GM20000 (cell line): ENCODE measurements at regions not wholly inside any gene's neighbourhood (a gene's known extent, or its start where the extent isn't known, plus 50 kb on each side); places are given as distances from the start of the nearest gene placed in this dataset.

Source experiments
- DNase-seq: peaks from one replicate; pipeline ENCODE4 v3.0.0; 2012; ENCODE audit warnings: low spot score
- TF ChIP-seq, protein P1 (sequence below): IDR thresholded peaks from 2 replicates; pipeline ENCODE4 v1.5.1; 2012; ENCODE audit warnings: mild to moderate bottlenecking, control low read depth; ENCODE audit errors: extremely low read depth, missing control alignments

DNA sequence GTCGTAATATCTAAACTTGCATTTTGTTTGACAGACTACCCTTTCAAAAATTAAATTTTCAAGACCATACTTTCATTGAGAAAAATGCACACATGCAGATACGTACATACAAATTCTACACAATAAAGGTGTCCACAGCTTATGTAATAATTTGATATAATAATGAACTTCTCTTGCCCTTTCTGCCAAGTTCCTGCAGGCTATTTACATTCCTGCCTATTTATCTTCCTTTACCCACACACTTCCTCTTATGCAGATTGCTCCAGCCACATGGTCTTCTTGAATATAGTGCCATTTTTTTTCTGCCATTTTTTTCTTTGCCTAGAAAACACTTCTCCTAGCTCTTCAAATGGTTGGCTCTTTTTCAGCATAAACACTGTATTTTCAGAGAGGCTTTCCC lies 826.9 kb upstream of the CDH8 start:
- no peak for DNase-seq
- TF ChIP-seq, protein P1, sequence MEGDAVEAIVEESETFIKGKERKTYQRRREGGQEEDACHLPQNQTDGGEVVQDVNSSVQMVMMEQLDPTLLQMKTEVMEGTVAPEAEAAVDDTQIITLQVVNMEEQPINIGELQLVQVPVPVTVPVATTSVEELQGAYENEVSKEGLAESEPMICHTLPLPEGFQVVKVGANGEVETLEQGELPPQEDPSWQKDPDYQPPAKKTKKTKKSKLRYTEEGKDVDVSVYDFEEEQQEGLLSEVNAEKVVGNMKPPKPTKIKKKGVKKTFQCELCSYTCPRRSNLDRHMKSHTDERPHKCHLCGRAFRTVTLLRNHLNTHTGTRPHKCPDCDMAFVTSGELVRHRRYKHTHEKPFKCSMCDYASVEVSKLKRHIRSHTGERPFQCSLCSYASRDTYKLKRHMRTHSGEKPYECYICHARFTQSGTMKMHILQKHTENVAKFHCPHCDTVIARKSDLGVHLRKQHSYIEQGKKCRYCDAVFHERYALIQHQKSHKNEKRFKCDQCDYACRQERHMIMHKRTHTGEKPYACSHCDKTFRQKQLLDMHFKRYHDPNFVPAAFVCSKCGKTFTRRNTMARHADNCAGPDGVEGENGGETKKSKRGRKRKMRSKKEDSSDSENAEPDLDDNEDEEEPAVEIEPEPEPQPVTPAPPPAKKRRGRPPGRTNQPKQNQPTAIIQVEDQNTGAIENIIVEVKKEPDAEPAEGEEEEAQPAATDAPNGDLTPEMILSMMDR: no peak

DNA sequence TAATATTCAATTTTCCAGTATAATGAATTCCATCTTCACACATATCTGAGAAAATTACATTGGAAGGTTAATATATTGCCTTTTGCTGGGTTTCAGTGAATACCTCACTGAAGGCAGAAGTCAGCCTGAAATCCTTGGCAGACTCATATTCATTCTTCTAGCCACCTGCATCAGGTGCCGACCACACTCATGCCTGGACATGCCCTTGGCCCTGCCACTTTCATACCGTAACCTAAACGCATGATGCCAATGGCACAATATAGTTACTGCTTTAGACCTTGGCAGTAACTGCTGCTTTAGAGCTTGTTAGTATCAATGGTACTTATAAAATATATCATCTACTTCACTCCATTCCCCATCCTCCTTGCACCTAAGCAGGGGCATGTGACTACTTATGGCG lies 817.6 kb upstream of the CDH8 start:
- no peak for DNase-seq
- TF ChIP-seq, protein P1: no peak

DNA sequence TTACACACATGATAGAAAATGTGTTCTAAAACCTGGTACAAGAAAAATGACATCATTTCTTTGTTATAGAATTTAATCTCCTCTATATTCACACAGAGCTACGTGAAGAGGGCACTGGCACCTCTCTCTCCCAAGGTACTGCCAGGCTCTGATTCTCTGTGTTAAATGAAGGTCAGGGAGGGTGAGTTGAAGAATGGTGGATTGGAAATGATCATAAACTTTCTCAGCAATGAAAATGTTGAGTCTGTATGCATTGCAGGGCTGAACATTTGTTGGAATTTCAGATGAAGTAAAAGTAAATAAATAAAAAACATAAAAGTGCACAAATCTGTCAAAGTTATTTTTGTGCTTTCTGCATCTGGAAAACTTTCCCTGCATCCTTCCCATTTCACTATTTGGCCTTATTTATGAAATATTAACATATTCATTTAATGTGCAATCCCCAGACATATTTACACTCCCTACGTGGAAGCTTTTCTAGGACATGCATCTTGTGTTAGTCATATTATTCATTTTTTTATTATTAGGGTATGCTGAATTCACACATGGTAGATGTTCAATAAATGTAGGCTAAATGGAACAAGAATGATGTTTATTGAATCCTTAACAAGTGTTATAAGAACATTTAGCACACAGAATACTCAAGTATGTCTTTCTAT lies 810.3 kb upstream of the CDH8 start:
- no peak for DNase-seq
- TF ChIP-seq, protein P1: no peak

DNA sequence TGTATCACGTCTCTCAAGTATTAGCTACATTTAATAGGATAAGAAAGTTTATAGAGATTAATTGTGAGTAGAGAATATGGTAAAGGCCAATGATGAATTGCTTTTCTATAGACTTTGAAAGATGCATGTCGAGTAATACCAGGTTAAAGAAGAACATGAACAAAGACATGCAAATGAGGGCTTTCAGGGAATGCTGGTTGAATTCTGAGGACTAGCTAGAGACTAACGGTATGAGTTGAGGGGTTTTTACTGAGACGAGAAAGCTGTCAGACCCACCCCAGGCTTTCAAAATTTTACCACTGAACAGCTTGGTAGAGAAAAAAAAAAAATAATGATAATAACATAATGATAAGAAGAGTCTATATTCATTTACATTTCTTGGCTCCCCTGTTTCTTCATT lies 796.0 kb upstream of the CDH8 start:
- TF ChIP-seq, protein P1: no peak
- DNase-seq: no peak

DNA sequence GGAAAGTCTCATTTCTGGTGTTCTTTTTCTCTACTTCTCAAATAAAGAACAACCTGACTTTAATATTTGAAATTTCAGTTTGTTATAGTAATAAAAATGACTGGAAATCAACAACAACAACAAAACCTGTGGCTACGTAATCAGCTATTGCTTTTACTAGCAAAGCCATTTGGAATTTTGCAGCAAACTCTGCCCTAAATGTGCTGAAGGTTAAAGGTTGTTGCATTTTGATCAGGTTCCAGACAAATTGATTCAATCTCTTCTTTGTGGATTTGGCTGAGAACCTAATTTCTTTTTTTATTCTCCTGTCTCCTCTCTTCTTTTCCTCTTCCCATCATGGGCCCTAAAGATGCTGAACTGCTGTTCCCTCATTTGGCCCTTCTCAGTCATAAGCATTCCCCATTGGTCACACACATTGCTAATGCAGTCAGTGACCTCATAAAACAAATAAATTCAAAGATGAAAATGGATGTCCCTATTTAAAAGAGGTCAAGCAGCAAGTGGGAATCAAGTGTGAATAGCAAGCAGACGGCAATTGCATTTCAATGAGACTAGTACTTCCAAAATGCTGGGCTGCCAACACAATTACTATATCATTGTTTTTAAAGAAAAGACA lies 795.1 kb upstream of the CDH8 start:
- DNase-seq: no peak
- TF ChIP-seq, protein P1: no peak

DNA sequence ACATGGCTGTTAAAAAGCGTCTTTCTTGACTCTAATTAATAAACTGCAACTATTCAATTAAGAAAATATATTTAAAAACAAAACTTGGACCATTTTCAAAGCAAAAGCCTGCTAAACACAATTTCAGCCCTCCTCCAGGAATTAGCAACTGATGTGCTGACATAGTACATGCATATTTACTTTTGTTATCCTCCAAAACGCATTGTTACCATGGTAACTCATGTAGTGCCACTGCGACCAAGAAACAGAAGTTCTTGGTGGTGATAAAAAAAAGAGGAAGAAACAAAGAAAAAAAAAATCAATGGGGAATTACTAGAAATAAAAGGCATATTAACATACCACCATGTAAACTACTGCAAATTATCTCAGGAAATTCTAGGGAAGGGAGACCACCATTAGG lies 793.4 kb upstream of the CDH8 start:
- TF ChIP-seq, protein P1: no peak
- DNase-seq: no peak

DNA sequence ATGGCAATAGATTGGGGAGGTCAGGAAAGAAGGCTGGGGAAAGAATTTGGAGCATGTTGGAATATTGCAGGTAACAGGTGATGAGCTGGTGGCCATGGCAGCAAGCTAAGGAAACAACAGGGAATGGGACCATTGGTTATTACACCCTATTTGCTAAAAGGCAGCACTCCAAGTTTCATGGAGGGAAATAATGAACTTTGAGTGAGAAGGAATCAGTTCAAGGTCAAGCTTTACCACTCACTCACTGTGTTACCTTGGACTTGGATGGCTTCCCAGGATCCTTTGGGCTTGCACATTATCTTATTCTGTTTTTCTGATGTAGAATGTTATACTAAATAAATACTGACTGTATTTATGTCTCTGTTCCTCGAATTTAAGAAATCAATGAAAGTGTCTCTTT lies 792.8 kb upstream of the CDH8 start:
- TF ChIP-seq, protein P1: no peak
- no peak for DNase-seq
